Stimulated activated naive CD8-positive, alpha-beta T cell treated with anti-CD3 and anti-CD28 coated beads, Interleukin-15, amount 100 ng/mL, for 72 hours (primary cell): ENCODE measurements at regions not wholly inside any gene's neighbourhood (a gene's known extent, or its start where the extent isn't known, plus 50 kb on each side); places are given as distances from the start of the nearest gene placed in this dataset.
A peak's percentile ranks its signal among the peaks of the same experiment; 100 is the strongest.
"Not testable (repeated sequence)": the region's sequence is repeated elsewhere in the genome, so short reads cannot be mapped to it uniquely, and the experiment has no call there.

ENCODE experiments used
- ATAC-seq: fragments of 150-1000 bp; cut with Tn5 transposase; 2 replicates; pipeline ENCODE4 v1.10.0; 2021; ENCODE audit warnings: mild to moderate bottlenecking, moderate library complexity
- DNase-seq, 2 donors: peaks; one replicate each; pipeline ENCODE4 v3.0.0; 2021 to 2022
- H3K27ac Mint-ChIP-seq, 2 donors: one replicate each; pipeline ENCODE4 v1.8.0; 2022; ENCODE audit warnings: mild to moderate bottlenecking in 2 of 2, mixed read lengths in 2 of 2, moderate library complexity in 2 of 2
- H3K27me3 Mint-ChIP-seq: one replicate; pipeline ENCODE4 v1.8.0; 2022; ENCODE audit warnings: mixed read lengths
- H3K4me1 Mint-ChIP-seq: one replicate; pipeline ENCODE4 v1.8.0; 2022; ENCODE audit warnings: mild to moderate bottlenecking, mixed read lengths
- H3K4me3 Mint-ChIP-seq, 2 donors: one replicate each; pipeline ENCODE4 v1.8.0; 2022; ENCODE audit warnings: mild to moderate bottlenecking in 2 of 2, mixed read lengths in 2 of 2, moderate library complexity in 1 of 2
- H3K9me3 Mint-ChIP-seq, 2 donors: one replicate each; pipeline ENCODE4 v1.8.0; 2022; ENCODE audit warnings: mixed read lengths in 2 of 2

DNA sequence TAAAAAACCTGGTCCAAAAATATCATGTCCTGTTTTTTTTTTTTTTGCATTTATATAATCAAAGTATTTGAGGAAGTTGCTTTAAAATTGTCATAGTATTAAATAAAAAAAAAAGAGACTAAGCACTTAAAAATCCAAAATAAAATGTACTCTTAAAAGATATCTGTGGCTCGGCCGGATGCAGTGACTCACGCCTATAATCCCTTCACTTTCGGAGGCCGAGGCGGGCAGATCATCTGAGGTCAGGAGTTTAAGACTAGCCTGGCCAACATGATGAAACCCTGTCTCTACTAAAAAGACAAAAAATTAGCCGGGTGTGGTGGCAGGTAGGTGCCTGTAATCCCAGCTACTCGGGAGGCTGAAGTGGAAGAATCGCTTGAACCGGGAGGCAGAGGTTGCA is 1651.3 kb upstream of the WWC1 start:
- peak overlapping the region in 1 of 2 donors; percentile 46 for H3K27ac Mint-ChIP-seq
- H3K27me3 Mint-ChIP-seq, H3K4me3 Mint-ChIP-seq, DNase-seq, H3K9me3 Mint-ChIP-seq, H3K4me1 Mint-ChIP-seq, ATAC-seq: not testable (repeated sequence)

DNA sequence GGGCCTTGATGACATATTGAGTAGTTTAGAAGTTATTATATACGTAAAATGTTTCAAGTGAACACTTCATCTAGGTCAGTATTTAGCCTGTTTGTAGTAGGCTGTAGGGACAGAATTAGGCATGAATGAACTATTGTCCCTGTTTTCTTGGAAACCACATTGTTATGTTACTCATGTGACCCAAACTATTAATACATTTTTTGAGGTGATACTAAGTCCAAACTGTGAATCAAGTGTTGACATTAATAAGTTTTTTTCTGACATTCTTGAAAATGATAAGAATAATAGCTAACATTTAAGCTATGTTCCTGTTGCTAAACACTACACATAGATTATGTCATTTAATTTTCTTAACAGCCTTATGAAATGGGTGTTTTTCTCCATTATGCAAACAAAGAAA is 1642.7 kb upstream of the WWC1 start:
- H3K27ac Mint-ChIP-seq: no peak overlapping the region
- H3K4me1 Mint-ChIP-seq: no peaks in the 10 kb centered on the region
- H3K9me3 Mint-ChIP-seq: peaks cover 0 to 12% of the 10 kb centered on the region in 2 donors
- ATAC-seq (no peak), DNase-seq (no peak)
- no peak overlapping the region for H3K4me3 Mint-ChIP-seq
- H3K27me3 Mint-ChIP-seq: no peaks in the 10 kb centered on the region

DNA sequence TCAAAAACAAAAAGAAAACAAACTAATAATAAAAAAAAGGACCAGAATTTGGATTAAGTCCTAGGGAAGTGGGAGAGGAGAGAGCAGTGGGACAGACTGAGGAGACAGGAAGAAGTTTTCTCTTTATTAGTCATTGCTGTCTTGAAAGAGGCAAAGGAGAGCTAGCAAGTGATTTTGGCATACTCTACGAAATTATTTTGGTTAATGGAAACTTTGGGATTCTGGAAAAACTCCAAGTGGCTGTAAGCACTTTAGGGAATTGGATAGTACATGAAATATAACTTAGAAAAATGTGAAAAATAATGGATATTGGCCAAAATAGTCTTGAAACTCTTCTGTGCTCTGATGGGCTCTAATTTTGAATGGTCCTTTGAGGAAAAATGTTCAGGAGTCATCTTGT is 1641.8 kb upstream of the WWC1 start:
- DNase-seq (no peak), ATAC-seq (no peak)
- Mint-ChIP-seq H3K27me3 (no peaks in the 10 kb centered on the region), H3K4me1 (no peaks in the 10 kb centered on the region), H3K9me3 (peaks cover 0 to 7% of the 10 kb centered on the region in 2 donors), H3K4me3 (no peak overlapping the region), H3K27ac (no peak overlapping the region)

DNA sequence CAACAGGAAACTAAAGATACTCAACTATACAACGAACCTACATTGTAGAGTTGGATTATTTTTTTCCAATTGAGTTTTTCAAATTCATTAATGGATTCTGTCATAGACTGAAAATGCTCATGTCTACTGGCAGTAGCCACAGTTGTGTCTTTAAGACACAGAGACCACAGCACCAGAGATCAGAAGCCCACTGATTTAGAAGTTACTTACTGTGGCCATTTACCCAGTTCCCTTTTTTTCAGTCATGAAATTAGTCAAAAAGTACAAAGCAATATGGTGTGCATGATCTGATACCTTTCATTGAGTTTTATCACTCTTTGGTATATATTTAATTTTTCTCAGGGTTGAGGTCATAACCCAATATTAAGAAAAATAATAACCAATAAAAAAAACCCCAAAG is 1640.2 kb upstream of the WWC1 start:
- no peaks in the 10 kb centered on the region for H3K27me3 Mint-ChIP-seq
- no peak overlapping the region for H3K27ac Mint-ChIP-seq
- H3K4me3 Mint-ChIP-seq: no peak overlapping the region
- DNase-seq: no peak
- no peak for ATAC-seq
- H3K9me3 Mint-ChIP-seq: peaks cover 0 to 5% of the 10 kb centered on the region in 2 donors
- H3K4me1 Mint-ChIP-seq: no peaks in the 10 kb centered on the region

DNA sequence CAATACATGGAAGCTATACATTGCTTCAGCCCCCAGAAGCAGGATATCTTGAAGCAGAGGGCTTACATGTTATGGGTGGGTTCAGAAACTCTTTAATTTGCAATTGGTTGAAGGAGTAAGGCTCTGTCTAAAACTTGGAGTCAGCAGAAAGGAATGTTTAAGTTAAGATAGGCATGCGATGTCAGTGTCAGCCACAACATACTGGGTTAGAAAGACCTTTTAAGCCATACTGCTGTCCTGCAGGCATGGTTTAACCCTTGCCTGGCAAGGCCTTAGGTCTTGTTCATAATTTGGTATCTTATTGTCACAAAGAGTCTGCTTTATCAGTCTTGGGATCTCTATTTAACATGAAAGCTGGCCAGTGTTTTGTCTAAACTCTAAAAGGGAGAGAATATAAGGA is 1619.6 kb upstream of the WWC1 start:
- Mint-ChIP-seq H3K4me3 (no peak overlapping the region), H3K4me1 (no peaks in the 10 kb centered on the region), H3K27me3 (no peaks in the 10 kb centered on the region), H3K27ac (no peak overlapping the region), H3K9me3 (peaks cover 9 to 30% of the 10 kb centered on the region in 2 donors)
- DNase-seq (no peak), ATAC-seq (no peak)

DNA sequence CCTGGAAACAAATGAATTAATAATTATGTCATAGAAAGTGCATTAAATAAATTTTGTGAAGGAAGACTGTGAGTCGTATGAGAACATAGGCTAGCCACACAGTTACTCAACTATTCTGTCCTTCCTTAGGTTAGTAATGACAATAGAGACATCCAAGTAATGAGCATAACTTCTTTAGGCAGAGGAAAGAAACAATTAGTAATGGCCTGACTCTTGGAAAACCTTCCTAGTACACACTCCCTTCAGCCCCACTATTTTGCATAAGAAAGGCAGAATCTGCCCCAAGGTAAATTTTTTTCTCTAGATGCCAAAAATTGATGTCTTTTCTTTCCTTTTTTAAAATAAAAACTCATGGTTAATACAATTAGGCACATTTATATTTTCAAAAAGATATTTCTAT is 1619.0 kb upstream of the WWC1 start:
- Mint-ChIP-seq H3K27ac (no peak overlapping the region), H3K27me3 (no peaks in the 10 kb centered on the region), H3K9me3 (peaks cover 9 to 30% of the 10 kb centered on the region in 2 donors), H3K4me1 (no peaks in the 10 kb centered on the region), H3K4me3 (no peak overlapping the region)
- no peak for ATAC-seq
- DNase-seq: no peak

DNA sequence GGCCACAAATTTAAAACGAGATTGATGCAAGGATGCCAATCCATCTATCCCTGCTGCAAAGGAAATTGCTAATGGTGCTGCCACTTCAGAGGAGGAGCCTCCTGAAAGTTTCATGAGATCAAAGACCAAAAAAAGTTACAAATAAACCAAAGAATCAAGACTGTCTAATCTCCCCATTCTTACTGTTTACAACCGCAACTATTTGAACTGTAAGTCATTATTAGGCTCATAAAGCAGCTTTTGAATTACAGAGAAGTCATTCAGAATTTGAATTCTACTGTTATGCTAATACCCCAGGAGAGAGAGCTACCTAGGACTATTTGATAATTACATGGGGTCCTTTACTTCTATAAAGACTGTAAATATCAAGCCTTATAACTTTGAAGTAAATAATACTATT is 1613.6 kb upstream of the WWC1 start:
- H3K27me3 Mint-ChIP-seq: no peaks in the 10 kb centered on the region
- H3K4me1 Mint-ChIP-seq: no peaks in the 10 kb centered on the region
- H3K27ac Mint-ChIP-seq: no peak overlapping the region
- no peak overlapping the region for H3K4me3 Mint-ChIP-seq
- DNase-seq (no peak), ATAC-seq (no peak)
- peaks cover 8 to 13% of the 10 kb centered on the region in 2 donors for H3K9me3 Mint-ChIP-seq

DNA sequence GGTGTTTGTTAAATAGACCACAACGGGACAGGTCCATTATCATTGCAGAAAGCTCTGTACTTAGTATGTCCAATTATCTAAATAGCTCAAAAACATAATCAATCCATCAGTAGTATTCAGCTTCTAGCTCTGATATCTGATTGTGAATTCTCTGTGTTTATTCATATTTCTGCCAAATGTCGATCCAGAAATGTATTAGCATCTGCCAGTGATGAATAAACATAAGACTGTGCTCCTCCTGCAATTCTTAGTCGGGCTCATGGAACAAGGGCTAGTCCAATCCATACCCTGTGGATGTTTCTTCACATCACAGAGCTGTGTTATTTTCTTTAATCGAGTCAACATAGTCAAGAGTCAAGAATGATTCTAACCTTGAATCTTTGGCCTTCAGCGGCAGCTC is 1612.1 kb upstream of the WWC1 start:
- Mint-ChIP-seq H3K4me3 (no peak overlapping the region), H3K9me3 (peaks cover 8 to 13% of the 10 kb centered on the region in 2 donors), H3K27me3 (no peaks in the 10 kb centered on the region), H3K27ac (no peak overlapping the region), H3K4me1 (no peaks in the 10 kb centered on the region)
- no peak for DNase-seq
- ATAC-seq: no peak

DNA sequence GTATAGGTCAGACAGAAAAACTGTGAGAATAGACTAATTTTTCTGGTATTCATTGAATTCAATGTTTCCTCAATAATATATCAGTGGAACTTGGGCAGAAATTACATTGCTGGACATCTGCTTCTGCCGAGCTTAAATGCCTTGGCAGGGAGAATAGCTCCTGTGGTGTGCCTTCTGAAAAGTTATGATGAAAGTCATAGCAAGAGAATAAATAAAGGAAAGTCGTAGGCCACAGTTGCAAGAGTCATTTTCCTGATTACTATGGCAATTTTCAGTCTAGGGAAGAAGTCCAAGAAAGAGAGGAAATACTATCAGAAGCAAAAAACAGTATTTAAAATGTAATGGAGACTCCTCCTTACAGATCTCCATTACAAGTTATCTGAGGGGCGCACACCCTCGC is 1596.1 kb upstream of the WWC1 start:
- no peak for ATAC-seq

DNA sequence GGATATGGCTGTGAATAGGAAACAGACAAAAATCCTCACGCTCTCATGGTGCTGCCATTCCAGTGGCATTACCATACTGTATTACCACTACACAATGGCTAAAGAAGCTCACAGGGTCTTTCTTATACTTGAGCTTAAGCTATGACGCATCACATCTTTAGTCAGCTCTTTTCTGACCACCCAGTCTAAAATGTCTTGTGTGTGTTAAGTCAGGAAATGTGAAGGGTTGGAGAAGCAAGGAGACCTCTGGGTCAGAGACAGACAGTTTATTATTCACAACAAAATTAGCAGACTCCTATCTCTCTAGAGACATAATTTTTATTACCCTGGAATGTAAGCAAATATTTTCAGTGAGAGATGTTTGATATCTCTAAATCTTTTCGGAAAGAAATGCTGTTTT is 1583.2 kb upstream of the WWC1 start:
- DNase-seq (no peak), ATAC-seq (no peak)
- no peak overlapping the region for H3K27ac Mint-ChIP-seq
- peaks cover 10 to 21% of the 10 kb centered on the region in 2 donors for H3K9me3 Mint-ChIP-seq
- H3K4me3 Mint-ChIP-seq: no peak overlapping the region
- no peaks in the 10 kb centered on the region for H3K4me1 Mint-ChIP-seq
- H3K27me3 Mint-ChIP-seq: no peaks in the 10 kb centered on the region

More for the DNA sequence above, 1596.1 kb upstream of the WWC1 start:
- no peaks in the 10 kb centered on the region for H3K4me1 Mint-ChIP-seq
- H3K27ac Mint-ChIP-seq: no peak overlapping the region
- no peaks in the 10 kb centered on the region for H3K27me3 Mint-ChIP-seq
- no peak overlapping the region for H3K4me3 Mint-ChIP-seq
- peaks cover 9 to 24% of the 10 kb centered on the region in 2 donors for H3K9me3 Mint-ChIP-seq
- no peak for DNase-seq

DNA sequence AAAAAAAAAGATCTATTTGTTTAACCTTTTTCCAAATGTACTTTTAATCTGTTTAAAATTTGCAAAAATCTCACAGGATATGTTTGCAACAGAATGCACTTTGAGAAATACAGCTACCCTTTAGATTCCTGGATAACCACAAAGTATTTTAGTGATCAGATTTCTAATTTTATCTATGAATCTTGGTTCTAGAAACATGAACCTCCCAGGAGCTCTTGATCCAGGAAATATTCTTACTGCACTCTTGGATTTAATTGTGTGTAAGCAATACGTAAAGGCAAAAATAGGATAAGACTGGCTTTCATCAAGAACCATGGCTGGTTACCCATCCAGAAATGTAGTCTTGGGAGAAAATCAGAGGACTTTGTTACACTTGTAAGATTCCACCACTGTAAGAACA is 1581.8 kb upstream of the WWC1 start:
- Mint-ChIP-seq H3K27me3 (no peaks in the 10 kb centered on the region), H3K9me3 (peaks cover 10 to 33% of the 10 kb centered on the region in 2 donors), H3K4me3 (no peak overlapping the region), H3K27ac (no peak overlapping the region), H3K4me1 (no peaks in the 10 kb centered on the region)
- no peak for ATAC-seq
- DNase-seq: no peak

DNA sequence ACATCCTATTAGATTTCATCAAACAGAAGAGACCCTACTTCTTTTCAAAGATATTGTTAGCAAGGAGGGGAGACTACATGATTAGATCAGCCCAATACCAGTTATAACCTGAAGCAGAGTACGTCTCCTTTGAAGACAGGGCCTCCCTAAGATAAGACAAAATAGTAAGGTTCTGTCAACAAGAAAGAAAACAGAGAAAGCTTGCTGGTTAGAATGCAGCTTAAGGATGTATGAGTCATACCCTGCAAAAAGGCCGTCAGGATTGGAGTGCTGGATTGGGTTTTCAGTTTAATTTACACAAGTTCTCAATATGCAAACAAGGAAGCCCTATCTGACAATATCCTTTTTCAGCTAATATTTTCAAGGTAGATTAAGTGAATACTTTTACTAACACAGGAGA is 1581.2 kb upstream of the WWC1 start:
- H3K27me3 Mint-ChIP-seq: no peaks in the 10 kb centered on the region
- H3K27ac Mint-ChIP-seq: no peak overlapping the region
- DNase-seq: no peak
- H3K4me1 Mint-ChIP-seq: no peaks in the 10 kb centered on the region
- peaks cover 10 to 39% of the 10 kb centered on the region in 2 donors for H3K9me3 Mint-ChIP-seq
- no peak for ATAC-seq
- no peak overlapping the region for H3K4me3 Mint-ChIP-seq

DNA sequence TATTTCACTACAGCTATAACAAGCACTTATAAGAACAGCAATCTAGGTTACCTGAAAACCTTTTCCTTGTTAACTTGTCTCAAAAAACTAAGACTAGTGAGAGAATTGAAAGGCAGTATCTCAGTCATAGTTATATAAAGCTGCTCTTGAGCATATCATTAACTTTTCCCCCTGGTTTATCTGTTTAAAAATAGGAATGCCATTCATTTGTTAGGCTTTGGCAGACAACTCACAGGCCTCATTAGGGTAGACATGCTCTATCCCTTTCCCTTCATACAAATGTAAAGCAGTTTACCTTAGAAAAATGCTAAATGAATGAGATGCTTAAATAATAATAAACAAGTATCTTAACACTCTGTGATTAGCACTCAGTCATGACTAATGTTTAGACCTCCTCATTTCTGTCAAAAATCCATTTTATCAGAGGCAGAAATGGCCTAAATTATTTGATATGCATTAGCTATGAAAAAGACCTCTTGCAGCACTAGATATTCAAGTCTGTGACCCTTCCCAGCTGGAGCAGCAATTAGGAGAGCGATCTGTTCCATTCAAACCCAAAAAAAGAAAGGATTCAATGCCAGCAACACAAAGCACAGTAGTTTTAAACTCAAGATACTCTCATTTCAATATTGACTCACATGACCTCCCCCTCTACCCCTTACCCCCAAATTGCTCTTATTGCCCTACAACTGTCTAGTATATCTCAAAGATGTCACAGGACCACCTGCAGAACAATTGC is 1578.8 kb upstream of the WWC1 start:
- Mint-ChIP-seq H3K4me1 (no peaks in the 10 kb centered on the region), H3K4me3 (no peak overlapping the region), H3K27ac (no peak overlapping the region), H3K9me3 (peaks cover 5 to 32% of the 10 kb centered on the region in 2 donors), H3K27me3 (no peaks in the 10 kb centered on the region)
- DNase-seq: no peak
- no peak for ATAC-seq

DNA sequence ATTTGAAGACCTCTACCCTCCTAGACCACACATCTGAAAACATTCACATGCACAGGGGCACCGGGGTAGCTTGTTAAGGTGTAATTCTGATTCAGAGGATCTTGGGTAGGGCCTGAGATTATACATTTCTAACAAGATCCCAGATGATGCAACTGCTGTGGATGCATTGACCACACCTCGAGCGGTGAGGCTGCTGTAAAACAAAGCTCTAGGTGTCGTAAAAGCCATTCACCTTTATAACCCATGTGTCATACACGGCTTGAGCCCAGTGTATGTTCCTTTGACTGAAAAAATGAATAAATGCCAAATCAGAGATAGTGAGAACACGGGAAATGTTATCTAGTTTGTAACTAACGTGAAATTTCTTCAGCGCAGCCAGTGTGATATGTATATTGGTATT is 1578.2 kb upstream of the WWC1 start:
- no peak overlapping the region for H3K27ac Mint-ChIP-seq
- H3K4me3 Mint-ChIP-seq: no peak overlapping the region
- no peak for DNase-seq
- H3K9me3 Mint-ChIP-seq: peaks cover 6 to 33% of the 10 kb centered on the region in 2 donors
- H3K4me1 Mint-ChIP-seq: no peaks in the 10 kb centered on the region
- no peak for ATAC-seq
- H3K27me3 Mint-ChIP-seq: no peaks in the 10 kb centered on the region

DNA sequence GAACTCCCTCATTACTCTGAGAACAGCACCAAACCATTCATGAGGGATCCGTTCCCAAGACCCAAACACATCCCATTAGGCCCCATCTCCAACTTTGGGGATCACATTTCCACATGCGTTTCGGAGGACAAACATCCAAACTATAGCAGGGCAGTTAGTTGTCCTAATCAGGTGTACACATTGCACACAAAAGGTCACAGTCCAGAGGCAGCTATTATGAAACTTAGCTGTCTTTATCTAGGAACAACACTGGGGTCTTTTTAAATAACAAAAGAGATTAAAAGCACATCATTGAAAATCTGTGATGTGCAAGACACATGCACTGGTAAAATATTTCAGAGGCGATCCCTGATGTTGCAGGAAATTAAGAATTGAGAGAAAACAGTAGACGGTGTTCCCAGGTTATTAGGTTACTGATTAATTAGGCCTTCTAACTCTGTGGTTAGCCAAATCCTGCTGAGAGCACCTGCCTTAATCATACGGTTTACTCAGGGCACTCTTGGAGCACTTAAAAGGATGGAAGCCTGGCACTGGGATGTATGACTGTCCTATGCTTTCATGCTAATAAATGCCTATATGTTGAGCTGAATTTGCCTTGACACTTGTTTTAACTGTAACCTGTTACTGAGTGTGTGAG is 1574.5 kb upstream of the WWC1 start:
- Mint-ChIP-seq H3K9me3 (peaks cover 15 to 55% of the 10 kb centered on the region in 2 donors), H3K4me1 (no peaks in the 10 kb centered on the region), H3K27ac (no peak overlapping the region), H3K4me3 (no peak overlapping the region), H3K27me3 (no peaks in the 10 kb centered on the region)
- no peak for ATAC-seq
- no peak for DNase-seq

DNA sequence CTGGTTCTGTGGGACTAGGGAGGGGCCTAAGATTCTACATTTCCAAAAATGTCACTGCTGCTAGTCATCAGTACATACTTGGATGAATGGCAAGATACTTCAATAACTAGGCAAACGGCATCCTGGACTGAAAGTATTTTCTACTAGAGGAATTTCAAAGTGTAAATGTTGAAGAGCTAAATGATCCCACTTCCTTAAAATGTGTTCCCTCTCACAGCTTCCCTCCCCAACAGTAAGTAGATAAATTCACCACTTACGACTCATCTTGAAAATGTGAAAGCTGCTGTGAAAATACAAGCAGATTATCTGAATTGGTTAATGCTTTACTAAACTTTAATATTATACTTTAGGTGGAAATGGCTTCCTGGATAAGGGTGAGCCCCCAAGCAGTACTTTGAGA is 1571.5 kb upstream of the WWC1 start:
- Mint-ChIP-seq H3K27me3 (no peaks in the 10 kb centered on the region), H3K9me3 (peaks cover 10 to 35% of the 10 kb centered on the region in 2 donors), H3K4me3 (no peak overlapping the region), H3K4me1 (no peaks in the 10 kb centered on the region), H3K27ac (no peak overlapping the region)
- DNase-seq (no peak), ATAC-seq (no peak)

DNA sequence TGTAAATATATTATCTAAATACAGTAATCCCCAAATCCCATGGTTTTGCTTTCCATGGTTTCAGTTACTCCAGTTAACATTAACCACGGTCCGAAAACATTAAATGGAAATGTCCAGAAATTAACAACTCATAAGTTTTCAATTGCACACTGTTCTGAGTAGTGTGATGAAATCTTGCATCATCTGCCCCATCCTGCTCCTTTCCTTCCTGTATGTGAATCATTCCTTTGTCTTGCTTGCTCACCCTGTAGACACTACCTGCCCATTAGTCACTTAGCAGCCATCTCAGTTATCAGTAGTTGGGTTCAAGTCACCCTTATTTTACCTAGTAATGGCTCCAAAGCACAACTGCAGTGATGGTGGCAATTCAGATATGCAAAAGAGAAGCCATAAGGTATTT is 1568.5 kb upstream of the WWC1 start:
- peaks cover 10 to 32% of the 10 kb centered on the region in 2 donors for H3K9me3 Mint-ChIP-seq
- peak overlapping the region; percentile 21 to 86 for H3K27ac Mint-ChIP-seq
- no peaks in the 10 kb centered on the region for H3K27me3 Mint-ChIP-seq
- ATAC-seq (peak; percentile 72), DNase-seq (no peak)
- H3K4me3 Mint-ChIP-seq: no peak overlapping the region
- H3K4me1 Mint-ChIP-seq: no peaks in the 10 kb centered on the region
